ENCODE measurements at regions not wholly inside any gene's neighbourhood (a gene's known extent, or its start where the extent isn't known, plus 50 kb on each side); places are given as distances from the start of the nearest gene placed in this dataset.
"Not testable (repeated sequence)": the region's sequence is repeated elsewhere in the genome, so short reads cannot be mapped to it uniquely, and the experiment has no call there.

DNA sequence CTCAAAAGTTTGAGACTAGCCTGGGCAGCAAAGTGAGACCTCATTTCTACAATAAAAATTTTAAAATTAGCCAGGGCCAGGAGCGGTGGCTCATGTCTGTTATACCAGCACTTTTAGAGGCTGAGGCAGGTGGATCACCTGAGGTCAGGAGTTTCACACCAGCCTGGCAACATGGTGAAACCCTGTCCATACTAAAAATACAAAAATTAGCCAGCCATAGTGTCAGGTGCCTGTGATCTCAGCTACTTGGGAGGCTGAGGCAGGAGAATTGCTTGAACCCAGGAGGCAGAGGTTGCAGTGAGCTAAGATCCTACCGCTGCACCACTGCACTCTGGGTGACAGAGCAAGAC, 85.1 kb upstream of the MAP4 start:
- not testable (repeated sequence) for DNase-seq

GRCh38 chr3:48092270-48092669, 76.1 kb upstream of the MAP4 start:
- no peak for DNase-seq

- DNase-seq, result peak; percentile 6
These were observed 74.1 kb upstream of the MAP4 start for GRCh38 chr3:48090166-48090939.

GRCh38 chr3:48088749-48089466, 72.7 kb upstream of the MAP4 start:
- peak; percentile 98 for DNase-seq

DNA sequence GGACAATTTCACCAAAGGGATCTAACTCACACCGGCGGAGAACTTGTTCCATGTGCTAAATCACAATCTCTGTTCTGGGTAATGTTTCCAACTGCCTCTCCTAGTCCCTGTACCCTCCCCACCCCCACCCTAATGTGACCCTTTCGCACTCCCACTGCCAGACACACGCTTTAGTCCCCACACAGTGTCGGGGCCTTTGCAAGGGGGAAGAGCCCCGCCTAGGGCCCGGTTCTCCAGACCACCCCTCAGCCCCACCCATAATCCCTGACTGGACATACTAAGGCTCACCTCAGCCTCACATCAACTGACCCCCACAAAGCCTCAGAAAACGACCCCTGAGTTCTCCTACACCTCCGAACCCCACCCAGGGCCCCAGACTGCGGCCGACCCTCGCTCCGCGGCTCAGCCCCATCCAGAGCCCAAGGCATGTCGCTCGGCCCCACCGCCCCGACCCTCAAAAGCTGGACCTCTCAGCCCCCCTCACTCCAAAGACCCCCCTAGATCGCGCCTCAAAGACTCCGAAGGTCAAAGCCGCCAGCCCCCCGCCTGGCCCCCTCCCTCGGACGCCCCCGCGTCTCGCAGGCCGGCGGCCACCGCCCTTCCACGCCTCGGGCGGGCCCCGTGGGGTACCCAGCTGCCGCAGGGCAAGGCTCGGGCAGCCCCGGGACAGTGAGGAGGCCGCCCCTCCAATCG, 72.0 kb upstream of the MAP4 start:
- DNase-seq, result peak; percentile 37

- peak; percentile 80 for DNase-seq
These were observed 70.5 kb upstream of the MAP4 start for GRCh38 chr3:48086705-48087104.

DNA sequence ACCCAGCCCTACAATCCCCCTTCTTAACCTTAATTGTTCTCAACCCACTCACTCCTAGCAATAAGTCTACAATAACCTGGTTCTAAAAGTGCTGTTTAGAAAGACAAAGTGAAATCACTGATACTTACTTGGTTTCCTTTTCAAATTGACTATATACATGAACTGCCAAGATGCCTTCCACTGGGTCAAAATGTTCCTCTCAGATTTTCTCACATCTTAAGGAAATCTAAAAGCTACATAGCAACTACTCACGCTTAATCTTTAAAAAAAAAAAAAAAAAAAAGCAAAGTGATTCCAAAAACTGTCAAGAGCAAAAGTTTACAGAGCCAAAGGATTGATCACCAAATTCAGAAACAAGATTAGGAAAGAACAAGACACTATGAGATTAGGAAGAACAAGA, 68.7 kb upstream of the MAP4 start:
- DNase-seq, result no peak

GRCh38 chr3:48084170-48084569, 68.0 kb upstream of the MAP4 start:
- no peak for DNase-seq

GRCh38 chr3:48082580-48083184, 66.5 kb upstream of the MAP4 start:
- no peak for DNase-seq

DNA sequence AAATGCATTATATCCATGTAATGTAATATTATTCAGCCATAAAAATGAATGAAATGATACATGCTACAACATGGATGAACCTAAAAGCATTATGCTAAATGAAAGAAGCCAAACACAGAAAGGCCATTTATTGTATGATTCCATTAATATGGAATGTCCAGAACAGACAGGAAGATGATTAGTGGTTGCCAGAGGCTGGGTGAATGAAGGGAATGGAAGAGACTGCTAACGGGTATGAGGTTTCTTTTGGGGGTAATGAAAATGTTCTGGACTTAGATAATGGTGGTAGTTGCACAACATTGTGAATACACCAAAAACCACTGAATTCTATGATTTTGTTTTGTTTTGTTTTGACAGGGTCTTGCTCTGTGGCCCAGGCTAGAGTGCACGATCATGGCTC, 61.6 kb upstream of the MAP4 start:
- peak; percentile 80 for DNase-seq

DNA sequence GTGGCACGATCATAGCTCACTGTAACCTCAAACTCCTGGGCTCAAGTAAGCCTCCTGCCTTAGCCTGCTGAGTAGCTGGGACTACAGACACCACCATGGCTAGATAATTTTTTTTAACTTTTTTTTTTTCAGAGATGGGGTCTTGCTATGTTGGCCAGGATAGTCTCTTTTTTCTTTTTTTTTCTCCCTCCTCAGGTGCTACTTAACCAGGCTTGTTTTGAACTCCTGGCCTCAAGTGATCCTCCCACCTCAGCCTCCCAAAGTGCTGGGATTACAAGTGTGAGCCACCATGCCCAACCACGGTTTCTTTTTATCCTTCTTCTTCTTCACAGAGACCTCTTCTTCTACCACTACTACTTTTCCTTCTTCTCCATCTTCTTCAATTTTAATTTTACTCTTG, 53.8 kb upstream of the MAP4 start:
- no peak for DNase-seq

DNA sequence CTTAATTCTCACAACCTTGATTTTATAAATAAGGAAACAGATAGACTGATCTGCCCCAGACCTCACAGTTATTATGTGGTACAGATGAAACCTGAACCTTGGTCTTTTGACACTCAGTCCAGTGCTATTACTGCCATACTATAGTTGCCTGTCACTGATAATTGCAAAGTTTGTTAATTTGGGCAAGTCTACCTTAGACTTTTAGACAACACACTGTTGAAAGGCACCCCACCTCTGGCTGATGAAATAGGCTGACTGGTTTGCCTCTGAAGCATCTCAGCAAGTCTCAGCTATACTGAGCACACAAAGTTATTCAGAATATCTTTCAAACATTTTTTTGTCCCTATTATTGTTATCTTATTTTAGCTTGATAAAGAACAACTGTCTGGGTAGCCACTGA, 53.1 kb upstream of the MAP4 start:
- DNase-seq, result peak; percentile 24

GRCh38 chr3:48068886-48069285, 52.7 kb upstream of the MAP4 start:
- peak; percentile 27 for DNase-seq

DNA sequence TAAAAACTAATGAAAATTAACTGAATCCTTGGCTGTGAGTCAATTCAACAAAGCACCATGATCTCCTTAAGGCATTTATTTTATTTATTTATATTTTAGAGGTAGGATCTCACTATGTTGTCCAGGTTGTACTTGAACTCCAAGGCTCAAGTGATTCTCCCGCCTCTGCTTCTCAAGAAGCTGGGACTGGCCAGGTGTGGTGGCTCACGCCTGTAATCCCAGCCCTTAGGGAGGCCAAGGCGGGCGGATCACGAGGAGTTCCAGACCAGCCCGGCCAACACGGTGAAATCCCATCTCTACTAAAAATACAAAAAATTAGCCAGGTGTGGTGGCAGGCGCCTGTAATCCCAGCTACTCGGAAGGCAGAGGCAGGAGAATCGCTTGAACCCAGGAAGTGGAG, 52.1 kb upstream of the MAP4 start:
- DNase-seq, result not testable (repeated sequence)

GRCh38 chr3:48067271-48067670, 51.1 kb upstream of the MAP4 start:
- DNase-seq, result no peak

Measured in fibroblast of skin of right quadriceps (primary cell).